ENCODE measurements at regions not wholly inside any gene's neighbourhood (a gene's known extent, or its start where the extent isn't known, plus 50 kb on each side); places are given as distances from the start of the nearest gene placed in this dataset.

DNA sequence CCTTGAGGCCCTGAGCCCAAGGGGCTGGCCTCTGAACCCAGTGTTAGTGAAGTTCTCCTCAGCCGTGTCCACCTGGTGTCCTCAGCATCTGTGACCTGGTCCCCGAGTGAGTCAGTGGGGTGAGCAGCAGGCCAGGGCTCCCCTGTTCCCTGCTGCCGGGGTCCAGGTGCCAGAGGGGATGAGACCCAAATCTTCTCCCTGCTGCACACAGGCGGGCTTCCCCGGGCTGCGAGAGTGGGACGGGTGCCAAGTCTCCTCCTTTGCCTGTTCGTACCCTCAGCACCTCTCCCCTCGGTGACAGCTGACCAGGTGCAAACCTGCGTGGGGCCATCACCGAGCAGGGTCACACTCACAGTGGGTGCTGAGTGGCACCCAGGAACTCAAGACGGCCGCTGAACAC lies 514.5 kb downstream of the TBC1D22A start:
- ATAC-seq (ENCODE audit: low FRiP score) (no peak), DNase-seq (ENCODE audit: low spot score) (no peak)
- TF ChIP-seq, protein P1, sequence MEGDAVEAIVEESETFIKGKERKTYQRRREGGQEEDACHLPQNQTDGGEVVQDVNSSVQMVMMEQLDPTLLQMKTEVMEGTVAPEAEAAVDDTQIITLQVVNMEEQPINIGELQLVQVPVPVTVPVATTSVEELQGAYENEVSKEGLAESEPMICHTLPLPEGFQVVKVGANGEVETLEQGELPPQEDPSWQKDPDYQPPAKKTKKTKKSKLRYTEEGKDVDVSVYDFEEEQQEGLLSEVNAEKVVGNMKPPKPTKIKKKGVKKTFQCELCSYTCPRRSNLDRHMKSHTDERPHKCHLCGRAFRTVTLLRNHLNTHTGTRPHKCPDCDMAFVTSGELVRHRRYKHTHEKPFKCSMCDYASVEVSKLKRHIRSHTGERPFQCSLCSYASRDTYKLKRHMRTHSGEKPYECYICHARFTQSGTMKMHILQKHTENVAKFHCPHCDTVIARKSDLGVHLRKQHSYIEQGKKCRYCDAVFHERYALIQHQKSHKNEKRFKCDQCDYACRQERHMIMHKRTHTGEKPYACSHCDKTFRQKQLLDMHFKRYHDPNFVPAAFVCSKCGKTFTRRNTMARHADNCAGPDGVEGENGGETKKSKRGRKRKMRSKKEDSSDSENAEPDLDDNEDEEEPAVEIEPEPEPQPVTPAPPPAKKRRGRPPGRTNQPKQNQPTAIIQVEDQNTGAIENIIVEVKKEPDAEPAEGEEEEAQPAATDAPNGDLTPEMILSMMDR (IDR thresholded peaks at IDR 0.05), result no peak

DNA sequence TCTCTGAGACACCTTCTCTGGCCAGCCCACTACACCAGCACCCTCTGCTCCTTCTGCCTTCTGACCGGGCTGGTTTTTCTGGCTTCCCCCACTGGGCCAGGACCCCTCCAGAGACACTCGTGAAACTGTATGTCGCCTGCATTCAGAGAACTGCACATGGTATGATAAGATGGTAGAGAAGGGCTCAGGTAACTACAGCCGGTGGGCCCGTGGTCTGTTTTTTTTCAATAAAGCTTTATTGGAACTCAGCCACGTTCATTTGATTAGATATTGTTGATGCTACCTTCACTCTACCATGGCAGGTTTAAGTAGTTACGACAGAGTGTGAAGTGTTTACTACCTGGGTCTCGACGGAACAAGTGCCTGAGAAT lies 514.0 kb downstream of the TBC1D22A start:
- ATAC-seq (ENCODE audit: low FRiP score), result no peak
- TF ChIP-seq, protein P1 (IDR thresholded peaks at IDR 0.05), result no peak
- no peak for DNase-seq (ENCODE audit: low spot score)

DNA sequence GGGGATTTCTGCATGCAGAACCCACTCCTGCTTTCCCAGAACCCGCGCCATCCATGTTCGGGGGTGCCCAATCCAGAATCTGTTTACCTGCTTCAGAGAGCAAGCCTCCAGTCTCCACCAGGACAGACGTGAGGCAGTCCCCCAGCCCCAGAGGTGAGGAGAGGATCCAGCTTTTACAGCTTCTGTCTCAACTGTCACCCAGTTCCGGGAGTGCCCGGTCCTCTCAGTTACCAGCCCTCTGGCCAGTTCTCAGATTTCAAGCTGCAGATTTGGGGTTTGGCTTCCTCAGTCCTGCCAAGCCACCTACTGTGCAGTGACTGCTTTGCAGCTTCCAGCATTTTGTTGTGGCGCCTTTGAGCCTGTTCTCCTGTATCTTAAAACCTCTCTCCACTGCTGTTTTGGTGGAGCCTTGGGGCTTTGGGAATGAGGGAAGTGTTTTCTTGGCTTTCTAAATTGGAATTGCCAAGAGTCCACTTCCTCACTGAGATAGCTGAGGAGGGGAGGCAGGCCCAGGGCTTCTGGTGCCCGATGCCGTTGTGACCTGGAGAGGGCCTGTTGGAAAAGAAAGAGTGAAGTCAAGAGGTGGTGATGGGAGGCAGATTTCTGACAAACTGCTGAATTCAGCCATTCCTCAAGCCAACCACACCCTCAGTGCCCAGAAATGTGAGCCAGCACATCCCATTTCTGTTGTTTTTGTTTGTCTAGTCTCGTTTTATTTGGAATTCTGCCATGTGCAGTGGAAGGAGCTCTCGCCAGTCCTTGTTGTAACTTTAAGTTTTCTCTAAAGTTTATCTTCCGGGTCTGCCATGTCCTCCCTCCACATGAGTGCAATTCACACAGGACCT lies 513.4 kb downstream of the TBC1D22A start:
- DNase-seq (ENCODE audit: low spot score) (no peak), ATAC-seq (ENCODE audit: low FRiP score) (no peak)
- TF ChIP-seq, protein P1 (IDR thresholded peaks at IDR 0.05), result no peak

DNA sequence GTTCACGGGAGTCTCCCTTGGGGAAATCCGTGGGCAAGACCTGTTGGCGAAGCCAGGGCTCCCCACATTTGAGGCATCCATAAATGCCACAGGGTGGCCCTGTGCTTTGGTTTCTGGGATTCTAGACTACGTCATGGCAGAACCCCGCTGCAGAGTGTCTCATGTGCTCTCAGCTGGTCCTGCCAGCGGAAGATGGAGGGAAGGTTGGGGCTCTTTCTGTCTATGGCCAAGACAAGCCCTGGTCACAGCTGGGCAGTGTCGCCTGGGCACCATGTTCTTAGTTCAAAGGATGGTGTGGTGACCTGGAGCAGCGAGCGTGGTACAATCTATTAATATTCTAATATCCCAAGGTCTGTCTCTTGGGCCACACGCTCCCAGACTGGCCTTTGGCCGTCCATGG lies 511.7 kb downstream of the TBC1D22A start:
- no peak for DNase-seq (ENCODE audit: low spot score)
- TF ChIP-seq, protein P1 (IDR thresholded peaks at IDR 0.05), result no peak
- no peak for ATAC-seq (ENCODE audit: low FRiP score)

DNA sequence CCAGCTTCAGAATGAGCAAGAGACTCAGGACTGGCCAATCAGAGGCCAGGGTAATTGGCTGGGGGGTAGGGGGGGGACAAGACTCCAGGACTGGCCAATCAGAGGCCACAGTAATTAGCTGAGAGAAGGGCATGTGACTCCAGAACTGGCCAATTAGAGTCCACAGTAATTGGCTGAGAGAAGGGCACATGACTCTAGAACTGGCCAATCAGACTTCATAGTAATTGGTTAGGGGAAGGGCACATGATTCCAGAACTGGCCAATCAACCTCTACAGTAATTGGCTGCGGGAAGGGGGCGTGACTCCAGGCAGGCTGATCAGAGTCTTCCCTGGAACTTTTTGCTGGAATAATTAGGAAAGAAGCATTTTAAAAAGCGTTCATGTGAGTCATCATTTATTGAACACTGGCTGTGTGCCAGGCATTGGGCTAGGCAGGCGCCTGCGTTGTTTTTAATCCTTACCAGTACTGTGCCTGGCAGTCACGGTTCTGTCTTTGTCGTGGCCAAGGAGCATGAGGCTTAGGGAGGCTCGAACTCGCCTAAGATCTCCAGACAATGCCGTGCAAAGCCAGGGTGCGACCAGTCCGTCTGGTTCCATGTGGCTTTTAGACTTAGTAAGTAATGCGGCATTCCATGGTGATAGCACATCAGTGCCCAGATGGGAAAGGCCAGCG lies 508.1 kb downstream of the TBC1D22A start:
- no peak for DNase-seq (ENCODE audit: low spot score)
- ATAC-seq (ENCODE audit: low FRiP score), result no peak
- TF ChIP-seq, protein P1 (IDR thresholded peaks at IDR 0.05), result no peak

DNA sequence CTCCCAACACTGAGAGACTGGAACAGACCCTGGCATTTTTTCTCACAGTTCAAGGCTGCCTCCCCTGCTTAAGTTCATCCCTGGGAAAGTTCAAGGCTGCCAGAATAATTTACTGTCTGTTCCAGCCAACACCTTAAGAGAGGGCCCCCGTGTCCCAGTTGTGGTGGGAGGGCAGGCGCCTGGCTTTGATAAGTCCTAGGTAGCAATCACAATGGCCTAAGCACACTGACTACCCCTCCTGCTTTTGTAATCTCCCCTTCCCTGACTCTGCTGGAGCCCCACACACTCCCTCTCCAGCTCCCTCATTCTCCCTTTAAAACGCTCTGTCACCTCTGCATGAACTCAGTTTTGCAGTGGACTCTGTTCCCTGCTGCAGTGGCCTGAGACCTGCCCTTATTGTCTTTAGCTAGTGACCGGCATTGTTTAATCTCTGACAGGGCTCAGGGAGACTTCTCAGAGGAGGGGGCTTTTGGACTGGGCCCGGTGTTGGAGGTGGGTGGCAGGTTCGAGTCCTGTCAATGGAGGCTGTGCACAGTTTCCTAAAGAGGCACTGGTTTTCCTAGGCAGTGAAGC lies 507.2 kb downstream of the TBC1D22A start:
- ATAC-seq (ENCODE audit: low FRiP score) (no peak), DNase-seq (ENCODE audit: low spot score) (no peak)
- TF ChIP-seq, protein P1 (IDR thresholded peaks at IDR 0.05), result no peak

All from omental fat pad (tissue), 3 donors.